ENCODE measurements at regions not wholly inside any gene's neighbourhood (a gene's known extent, or its start where the extent isn't known, plus 50 kb on each side); places are given as distances from the start of the nearest gene placed in this dataset.

DNA sequence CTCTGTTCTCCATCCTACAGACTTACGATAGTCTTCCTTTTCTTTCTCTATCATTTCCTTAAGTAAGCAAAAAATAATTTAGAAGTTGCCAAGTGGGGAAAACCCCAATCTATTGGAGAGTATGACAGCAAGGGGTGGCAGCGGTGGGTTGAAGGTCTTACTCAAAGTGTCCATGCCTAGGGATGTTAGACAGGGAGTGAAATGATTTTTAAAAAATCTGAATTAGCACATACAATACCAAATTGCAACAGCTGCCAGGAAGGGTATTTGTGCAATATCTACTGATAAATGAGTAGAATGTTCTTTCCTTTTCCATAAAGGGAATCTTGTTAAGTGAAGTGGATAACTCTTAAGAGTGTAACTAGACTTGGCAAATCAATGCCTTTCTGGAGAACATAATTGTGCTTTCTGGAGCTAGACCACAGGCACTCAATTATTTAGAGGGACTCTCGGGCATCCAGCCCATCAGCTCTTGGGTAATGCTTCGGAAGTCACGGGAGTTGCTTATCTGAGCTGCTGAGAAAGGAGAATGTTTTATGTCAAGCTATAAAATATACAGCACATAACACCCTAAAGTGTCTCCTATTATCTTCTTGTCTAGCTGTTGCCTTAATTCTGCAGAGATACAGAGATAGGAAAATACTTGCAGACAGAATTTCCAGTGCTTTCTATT, 151.5 kb downstream of the KCNJ2 start:
- Histone ChIP-seq H3K4me3 (replicated peaks in 1 of 3; ENCODE audit: insufficient read depth in 1 of 3, low read depth in 1 of 3, low read length in 3 of 3) (no peak overlapping the region), H2AFZ (ENCODE audit: low read depth, low read length) (no peak overlapping the region), H3K9ac (replicated peaks; ENCODE audit: extremely low read depth, insufficient read depth, low read length) (no peak overlapping the region), H3K9me1 (replicated peaks; ENCODE audit: control insufficient read depth, extremely low read depth, insufficient read depth, low read length) (no peaks in the 10 kb centered on the region), H3K27me3 (ENCODE audit: control insufficient read depth in 2 of 2, insufficient read depth in 2 of 2, low read length in 2 of 2) (no peaks in the 10 kb centered on the region), H3K4me1 (ENCODE audit: control insufficient read depth, extremely low read depth, insufficient read depth, low read length) (no peaks in the 10 kb centered on the region), H4K20me1 (replicated peaks; ENCODE audit: control insufficient read depth, extremely low read depth, insufficient read depth, low read length) (no peaks in the 10 kb centered on the region), H3K4me2 (ENCODE audit: insufficient read depth, low read length) (no peak overlapping the region), H3K27ac (ENCODE audit: insufficient read depth, low read depth, low read length) (no peak overlapping the region), H3K36me3 (ENCODE audit: control insufficient read depth in 2 of 2, extremely low read depth in 1 of 2, insufficient read depth in 2 of 2, low read length in 2 of 2) (no peaks in the 10 kb centered on the region), H3K79me2 (ENCODE audit: control insufficient read depth, insufficient read depth, low read length) (no peaks in the 10 kb centered on the region), H3K9me3 (replicated peaks; ENCODE audit: control insufficient read depth, insufficient read depth, low read length) (no peaks in the 10 kb centered on the region)
- intact Hi-C loops (cut with micrococcal nuclease) (no loop called here), dilution Hi-C loops (cut with MboI; ENCODE audit: extremely low pct_ligation_motif_present, low sequenced_read_pairs) (no loop called here)
- FAIRE-seq, result no peak
- no TSS peak for BruUV-seq (replicated peaks)
- DNase-seq (ENCODE audit: low read depth, low spot score), result no peak
- TF ChIP-seq JUN (IDR thresholded peaks at IDR 0.05; ENCODE audit: borderline replicate concordance, insufficient read depth, insufficient read length, low read depth), result no peak
- TF ChIP-seq MAX (IDR thresholded peaks at IDR 0.05; ENCODE audit: insufficient read depth, insufficient read length), result no peak
- TF ChIP-seq, protein P1, sequence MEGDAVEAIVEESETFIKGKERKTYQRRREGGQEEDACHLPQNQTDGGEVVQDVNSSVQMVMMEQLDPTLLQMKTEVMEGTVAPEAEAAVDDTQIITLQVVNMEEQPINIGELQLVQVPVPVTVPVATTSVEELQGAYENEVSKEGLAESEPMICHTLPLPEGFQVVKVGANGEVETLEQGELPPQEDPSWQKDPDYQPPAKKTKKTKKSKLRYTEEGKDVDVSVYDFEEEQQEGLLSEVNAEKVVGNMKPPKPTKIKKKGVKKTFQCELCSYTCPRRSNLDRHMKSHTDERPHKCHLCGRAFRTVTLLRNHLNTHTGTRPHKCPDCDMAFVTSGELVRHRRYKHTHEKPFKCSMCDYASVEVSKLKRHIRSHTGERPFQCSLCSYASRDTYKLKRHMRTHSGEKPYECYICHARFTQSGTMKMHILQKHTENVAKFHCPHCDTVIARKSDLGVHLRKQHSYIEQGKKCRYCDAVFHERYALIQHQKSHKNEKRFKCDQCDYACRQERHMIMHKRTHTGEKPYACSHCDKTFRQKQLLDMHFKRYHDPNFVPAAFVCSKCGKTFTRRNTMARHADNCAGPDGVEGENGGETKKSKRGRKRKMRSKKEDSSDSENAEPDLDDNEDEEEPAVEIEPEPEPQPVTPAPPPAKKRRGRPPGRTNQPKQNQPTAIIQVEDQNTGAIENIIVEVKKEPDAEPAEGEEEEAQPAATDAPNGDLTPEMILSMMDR (IDR thresholded peaks at IDR 0.05; ENCODE audit: extremely low read depth in 1 of 2, insufficient read depth in 1 of 2, low read depth in 1 of 2, low read length in 2 of 2), result no peak
- POLR2A ChIA-PET, result no interaction called here
- CTCF ChIA-PET, result interaction anchor here (0.8 to 1.2 kb wide), 2 partner anchors 92 to 231 kb away, joined by 3 read pairs; no protein-coding TSS in a partner anchor

DNA sequence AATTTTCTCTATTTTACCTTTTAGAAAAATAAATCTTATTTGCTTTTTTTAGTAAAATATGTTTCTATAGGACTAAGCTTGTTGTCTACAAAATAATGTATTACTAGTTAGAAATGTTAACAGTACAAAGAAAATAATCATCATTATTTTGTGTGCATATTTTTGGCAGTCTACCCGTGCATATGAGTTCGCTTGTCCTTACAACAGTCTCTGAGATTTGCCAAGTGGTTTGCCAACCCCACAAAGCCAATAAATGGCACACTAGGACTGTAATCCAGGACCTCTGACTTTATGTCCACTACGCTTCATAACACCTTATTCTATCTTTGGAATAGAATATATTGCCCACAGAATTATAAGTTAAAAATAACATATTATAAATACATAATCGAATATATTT, 152.0 kb downstream of the KCNJ2 start:
- dilution Hi-C loops (cut with MboI; ENCODE audit: extremely low pct_ligation_motif_present, low sequenced_read_pairs) (no loop called here), intact Hi-C loops (cut with micrococcal nuclease) (no loop called here)
- POLR2A ChIA-PET, result no interaction called here
- CTCF ChIA-PET, result interaction anchor here (0.8 to 1.2 kb wide), 2 partner anchors 93 to 231 kb away, joined by 3 read pairs; no protein-coding TSS in a partner anchor
- H3K4me3 ChIP-seq (replicated peaks in 1 of 3; ENCODE audit: insufficient read depth in 1 of 3, low read depth in 1 of 3, low read length in 3 of 3), result no peak overlapping the region
- no peaks in the 10 kb centered on the region for H3K27me3 ChIP-seq (ENCODE audit: control insufficient read depth in 2 of 2, insufficient read depth in 2 of 2, low read length in 2 of 2)
- DNase-seq (ENCODE audit: low read depth, low spot score) (no peak), FAIRE-seq (no peak)
- BruUV-seq (replicated peaks), result no TSS peak
- no peak overlapping the region for H2AFZ ChIP-seq (ENCODE audit: low read depth, low read length)
- no peak overlapping the region for H3K27ac ChIP-seq (ENCODE audit: insufficient read depth, low read depth, low read length)
- no peak overlapping the region for H3K4me2 ChIP-seq (ENCODE audit: insufficient read depth, low read length)
- no peaks in the 10 kb centered on the region for H4K20me1 ChIP-seq (replicated peaks; ENCODE audit: control insufficient read depth, extremely low read depth, insufficient read depth, low read length)
- no peaks in the 10 kb centered on the region for H3K36me3 ChIP-seq (ENCODE audit: control insufficient read depth in 2 of 2, extremely low read depth in 1 of 2, insufficient read depth in 2 of 2, low read length in 2 of 2)
- no peaks in the 10 kb centered on the region for H3K9me1 ChIP-seq (replicated peaks; ENCODE audit: control insufficient read depth, extremely low read depth, insufficient read depth, low read length)
- no peaks in the 10 kb centered on the region for H3K9me3 ChIP-seq (replicated peaks; ENCODE audit: control insufficient read depth, insufficient read depth, low read length)
- no peak overlapping the region for H3K9ac ChIP-seq (replicated peaks; ENCODE audit: extremely low read depth, insufficient read depth, low read length)
- TF ChIP-seq EZH2 (IDR thresholded peaks at IDR 0.05; ENCODE audit: borderline replicate concordance, low read depth, low read length, severe bottlenecking) (no peak), GATA2 (IDR thresholded peaks at IDR 0.05; ENCODE audit: insufficient read depth, insufficient read length, low read depth, low read length) (no peak), MAX (IDR thresholded peaks at IDR 0.05; ENCODE audit: insufficient read depth, insufficient read length) (no peak), MYC (IDR thresholded peaks at IDR 0.05; ENCODE audit: low read depth, low read length) (no peak), JUN (IDR thresholded peaks at IDR 0.05; ENCODE audit: borderline replicate concordance, insufficient read depth, insufficient read length, low read depth) (no peak), FOS (IDR thresholded peaks at IDR 0.05; ENCODE audit: borderline replicate concordance, insufficient read depth, low read length) (no peak), POLR2A (IDR thresholded peaks at IDR 0.05; ENCODE audit: low read depth, low read length) (no peak), POLR2AphosphoS5 (IDR thresholded peaks at IDR 0.05; ENCODE audit: insufficient read depth, low read depth, low read length) (no peak)
- TF ChIP-seq, protein P1 (IDR thresholded peaks at IDR 0.05; ENCODE audit: extremely low read depth in 1 of 2, insufficient read depth in 1 of 2, low read depth in 1 of 2, low read length in 2 of 2), result no peak
- no peaks in the 10 kb centered on the region for H3K4me1 ChIP-seq (ENCODE audit: control insufficient read depth, extremely low read depth, insufficient read depth, low read length)
- H3K79me2 ChIP-seq (ENCODE audit: control insufficient read depth, insufficient read depth, low read length), result no peaks in the 10 kb centered on the region

Measured in endothelial cell of umbilical vein (primary cell).